GM23338 (cell line): ENCODE measurements at regions not wholly inside any gene's neighbourhood (a gene's known extent, or its start where the extent isn't known, plus 50 kb on each side); places are given as distances from the start of the nearest gene placed in this dataset.

Experiments
- ATAC-seq: fragments of 200-7000 bp; cut with Tn5 transposase; 3 replicates; pipeline ENCODE4 v1.9.1; 2020
- DNase-seq: peaks from one replicate; pipeline ENCODE4 v3.0.0-alpha.2; 2015; ENCODE audit warnings: low spot score
- H2AFZ ChIP-seq: fragments of 200-600 bp; sonication (generic); 2 replicates; pipeline ENCODE4 v1.8.0; 2016; ENCODE audit warnings: antibody characterized with exemption, mild to moderate bottlenecking, moderate library complexity
- H3F3A ChIP-seq: fragments of 200-600 bp; sonication (generic); replicated peaks from 2 replicates; pipeline ENCODE4 v1.8.0; 2017; ENCODE audit warnings: antibody characterized with exemption, mixed run types, low read depth
- H3K27ac ChIP-seq: fragments of 200-600 bp; sonication (generic); 2 replicates; pipeline ENCODE4 v1.6.1; 2016; ENCODE audit warnings: low read depth
- H3K27me3 ChIP-seq: fragments of 200-600 bp; sonication (generic); 2 replicates; pipeline ENCODE4 v1.8.0; 2016; ENCODE audit warnings: mild to moderate bottlenecking, mixed run types, moderate library complexity; ENCODE audit not compliant: insufficient read depth
- H3K36me3 ChIP-seq: fragments of 200-600 bp; sonication (generic); 2 replicates; pipeline ENCODE4 v1.8.0; 2016; ENCODE audit warnings: mild to moderate bottlenecking; ENCODE audit not compliant: insufficient read depth
- H3K4me1 ChIP-seq: fragments of 200-600 bp; sonication (generic); 2 replicates; pipeline ENCODE4 v1.8.0; 2016; ENCODE audit warnings: mild to moderate bottlenecking, moderate library complexity; ENCODE audit not compliant: insufficient read depth
- H3K4me2 ChIP-seq: fragments of 200-600 bp; sonication (generic); 2 replicates; pipeline ENCODE4 v1.7.1; 2017; ENCODE audit warnings: mixed run types
- H3K4me3 ChIP-seq: fragments of 200-600 bp; sonication (generic); 2 replicates; pipeline ENCODE4 v1.6.1; 2016; ENCODE audit warnings: mixed run types
- H3K79me2 ChIP-seq: fragments of 200-600 bp; sonication (generic); replicated peaks from 2 replicates; pipeline ENCODE4 v1.8.0; 2017; ENCODE audit warnings: mild to moderate bottlenecking; ENCODE audit not compliant: insufficient read depth
- H3K9me2 ChIP-seq: fragments of 200-600 bp; sonication (generic); 2 replicates; pipeline ENCODE4 v1.8.0; 2017; ENCODE audit not compliant: insufficient read depth
- H4K20me1 ChIP-seq: fragments of 200-600 bp; sonication (generic); replicated peaks from 2 replicates; pipeline ENCODE4 v1.8.0; 2017; ENCODE audit warnings: mild to moderate bottlenecking; ENCODE audit not compliant: insufficient read depth
- H3K27ac Mint-ChIP-seq: 2 replicates; pipeline ENCODE4 v1.8.0; 2020; ENCODE audit warnings: inconsistent platforms, mild to moderate bottlenecking, moderate library complexity, mixed read lengths
- H3K27me3 Mint-ChIP-seq: 3 replicates; pipeline ENCODE4 v1.8.0; 2022; ENCODE audit warnings: low read depth, mild to moderate bottlenecking, moderate library complexity, mixed read lengths, inconsistent platforms; ENCODE audit not compliant: insufficient read depth, poor library complexity
- H3K36me3 Mint-ChIP-seq: 3 replicates; pipeline ENCODE4 v1.8.0; 2021; ENCODE audit warnings: low read depth, mild to moderate bottlenecking, inconsistent platforms, moderate library complexity, mixed read lengths
- H3K4me1 Mint-ChIP-seq: 3 replicates; pipeline ENCODE4 v1.8.0; 2020; ENCODE audit warnings: mild to moderate bottlenecking, inconsistent platforms, mixed read lengths
- H3K4me3 Mint-ChIP-seq: 3 replicates; pipeline ENCODE4 v1.8.0; 2021; ENCODE audit warnings: moderate library complexity, mild to moderate bottlenecking, inconsistent platforms, mixed read lengths
- H3K9me3 Mint-ChIP-seq: 3 replicates; pipeline ENCODE4 v1.8.0; 2020; ENCODE audit warnings: moderate library complexity, mild to moderate bottlenecking, inconsistent platforms, mixed read lengths
- CREB1 ChIP-seq: fragments of 250-450 bp; sonication (Bioruptor Pico); IDR thresholded peaks from 2 replicates; pipeline ENCODE4 v1.5.0; 2020; ENCODE audit warnings: low read depth, mild to moderate bottlenecking, moderate library complexity
- CTCF ChIP-seq, 2 experiments: fragments of 200-600 bp in 1 of 2; sonication (generic) in 1 of 2; conservative IDR thresholded peaks; 2 replicates each; pipeline versions ENCODE4 v1.5.1 to v1.6.1; 2016 to 2017; ENCODE audit warnings: antibody characterized with exemption in 2 of 2, low read depth in 2 of 2, mild to moderate bottlenecking in 2 of 2, moderate library complexity in 1 of 2
- ETS1 ChIP-seq: IDR thresholded peaks from 2 replicates; pipeline ENCODE4 v1.6.1; 2016; ENCODE audit warnings: antibody characterized with exemption
- EZH2 ChIP-seq: fragments of 200-600 bp; sonication (generic); IDR thresholded peaks from one replicate; pipeline ENCODE4 v1.8.0; 2017; ENCODE audit warnings: antibody characterized with exemption, mild to moderate bottlenecking, low read depth; ENCODE audit not compliant: unreplicated experiment
- EZH2phosphoT487 ChIP-seq: fragments of 200-600 bp; sonication (generic); IDR thresholded peaks from one replicate; pipeline ENCODE4 v1.8.1; 2018; ENCODE audit warnings: antibody characterized with exemption; ENCODE audit not compliant: unreplicated experiment
- NANOG ChIP-seq: IDR thresholded peaks from 2 replicates; pipeline ENCODE4 v1.6.1; 2016; ENCODE audit warnings: antibody characterized with exemption, borderline replicate concordance
- POLR2AphosphoS5 ChIP-seq: IDR thresholded peaks from 2 replicates; pipeline ENCODE4 v1.6.1; 2016; ENCODE audit warnings: antibody characterized with exemption, low read depth
- REST ChIP-seq: IDR thresholded peaks from one replicate; pipeline ENCODE4 v1.6.1; 2018; ENCODE audit warnings: antibody characterized with exemption; ENCODE audit not compliant: unreplicated experiment
- STAT1 ChIP-seq: IDR thresholded peaks from one replicate; pipeline ENCODE4 v1.6.1; 2016; ENCODE audit warnings: antibody characterized with exemption; ENCODE audit not compliant: unreplicated experiment
- ZNF114 ChIP-seq: fragments of 250-450 bp; sonication (Bioruptor Pico); IDR thresholded peaks from 2 replicates; pipeline ENCODE4 v1.5.0; 2020; ENCODE audit warnings: mild to moderate bottlenecking, moderate library complexity
- ZNF331 ChIP-seq: fragments of 250-450 bp; sonication (Bioruptor Pico); IDR thresholded peaks from 2 replicates; pipeline ENCODE4 v1.5.0; 2020; ENCODE audit warnings: low read depth, mild to moderate bottlenecking, moderate library complexity

GRCh38 chr2:97355176-97355575 lies 234.5 kb downstream of the ANKRD36B start:
- Histone ChIP-seq H3K9me2 (peaks cover 5% of the 10 kb centered on the region; the same call in 1 of the 2 replicates), H2AFZ (0 out of 2 replicates have a peak overlapping the region, but pooled peaks have one; percentile 7), H3K79me2 (no peaks in the 10 kb centered on the region), H3K27ac (no peak overlapping the region), H3K36me3 (no peaks in the 10 kb centered on the region), H3K4me2 (no peak overlapping the region), H4K20me1 (no peaks in the 10 kb centered on the region), H3K27me3 (no peaks in the 10 kb centered on the region), H3K4me1 (no peaks in the 10 kb centered on the region), H3F3A (no peaks in the 10 kb centered on the region), H3K4me3 (no peak overlapping the region)
- no peak for TF ChIP-seq EZH2
- no peak for TF ChIP-seq POLR2AphosphoS5
- no peak for TF ChIP-seq ZNF114 (CRISPR knock-in tag)
- Mint-ChIP-seq H3K27ac (no peak overlapping the region), H3K9me3 (peaks cover 9% of the 10 kb centered on the region; the same call in 2 of the 3 replicates), H3K4me1 (peaks cover 6% of the 10 kb centered on the region; the same call in 2 of the 3 replicates), H3K36me3 (no peaks in the 10 kb centered on the region; the same call in 2 of the 3 replicates), H3K27me3 (peaks cover 2% of the 10 kb centered on the region), H3K4me3 (no peak overlapping the region)
- no peak for DNase-seq
- no peak for ATAC-seq

GRCh38 chr2:97354576-97354975 lies 235.1 kb downstream of the ANKRD36B start:
- H4K20me1 ChIP-seq = no peaks in the 10 kb centered on the region
- no peak overlapping the region for H3K4me3 ChIP-seq
- Mint-ChIP-seq H3K27me3 (peaks cover 2% of the 10 kb centered on the region), H3K27ac (no peak overlapping the region), H3K36me3 (no peaks in the 10 kb centered on the region; the same call in 2 of the 3 replicates), H3K4me3 (no peak overlapping the region), H3K9me3 (peaks cover 9% of the 10 kb centered on the region; the same call in 2 of the 3 replicates), H3K4me1 (peaks cover 2% of the 10 kb centered on the region; the same call in 1 of the 3 replicates)
- H3K4me2 ChIP-seq = no peak overlapping the region
- no peak for ATAC-seq
- no peak for DNase-seq
- H3F3A ChIP-seq = no peaks in the 10 kb centered on the region
- H3K9me2 ChIP-seq = peaks cover 5% of the 10 kb centered on the region; the same call in 1 of the 2 replicates
- H3K36me3 ChIP-seq = no peaks in the 10 kb centered on the region
- no peaks in the 10 kb centered on the region for H3K27me3 ChIP-seq
- no peak overlapping the region for H2AFZ ChIP-seq
- H3K4me1 ChIP-seq = no peaks in the 10 kb centered on the region
- no peaks in the 10 kb centered on the region for H3K79me2 ChIP-seq
- no peak overlapping the region for H3K27ac ChIP-seq
- TF ChIP-seq CREB1 (CRISPR knock-in tag) = no peak
- TF ChIP-seq ZNF114 (CRISPR knock-in tag) = no peak
- TF ChIP-seq EZH2 = no peak
- TF ChIP-seq ETS1 = no peak
- TF ChIP-seq POLR2AphosphoS5 = no peak
- no peak for TF ChIP-seq NANOG
- no peak for TF ChIP-seq REST
- no peak for TF ChIP-seq EZH2phosphoT487
- TF ChIP-seq CTCF (conservative IDR thresholded peaks at IDR 0.05; ENCODE audit: low read depth in 2 of 2) = no peak
- TF ChIP-seq ZNF331 (CRISPR knock-in tag) = no peak
- no peak for TF ChIP-seq STAT1
